ENCODE measurements at regions not wholly inside any gene's neighbourhood (a gene's known extent, or its start where the extent isn't known, plus 50 kb on each side); places are given as distances from the start of the nearest gene placed in this dataset.
"Not testable (repeated sequence)": the region's sequence is repeated elsewhere in the genome, so short reads cannot be mapped to it uniquely, and the experiment has no call there.

DNA sequence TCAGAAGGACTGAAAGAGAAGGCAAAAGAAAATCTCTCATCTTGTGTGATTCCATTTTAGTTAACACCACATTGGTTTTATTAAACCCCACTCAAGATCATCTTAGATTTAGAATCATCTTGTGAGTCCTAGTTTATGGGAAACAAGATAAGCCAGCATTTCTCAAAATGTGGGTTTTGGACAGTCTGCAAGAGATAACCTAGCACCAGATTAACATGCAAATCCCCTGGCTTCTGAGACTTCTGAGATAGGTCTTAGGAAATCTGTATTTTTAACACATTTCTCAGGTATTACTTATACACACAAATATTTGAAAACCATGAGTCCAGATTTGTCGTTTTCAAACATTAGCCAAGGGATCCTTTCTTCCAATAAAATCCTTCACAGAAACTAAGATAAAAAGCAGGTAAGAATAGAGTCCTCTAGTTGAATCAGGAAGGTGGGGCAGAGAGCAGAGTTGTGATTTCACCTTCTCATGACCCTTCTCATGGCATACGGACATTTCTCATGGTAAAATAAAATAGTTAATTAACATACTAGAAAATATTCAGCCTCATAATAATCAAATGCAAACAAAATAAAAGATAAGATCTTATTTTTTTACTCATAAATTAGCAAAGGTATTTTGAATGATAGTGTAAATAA is 287.2 kb upstream of the FN1 start:
- DNase-seq (ENCODE audit: extremely low read depth, low read depth) = no peak

GRCh38 chr2:215722125-215722524 is 286.3 kb upstream of the FN1 start:
- no peak for DNase-seq (ENCODE audit: extremely low read depth, low read depth)

GRCh38 chr2:215721515-215721914 is 285.6 kb upstream of the FN1 start:
- not testable (repeated sequence) for DNase-seq (ENCODE audit: extremely low read depth, low read depth)

DNA sequence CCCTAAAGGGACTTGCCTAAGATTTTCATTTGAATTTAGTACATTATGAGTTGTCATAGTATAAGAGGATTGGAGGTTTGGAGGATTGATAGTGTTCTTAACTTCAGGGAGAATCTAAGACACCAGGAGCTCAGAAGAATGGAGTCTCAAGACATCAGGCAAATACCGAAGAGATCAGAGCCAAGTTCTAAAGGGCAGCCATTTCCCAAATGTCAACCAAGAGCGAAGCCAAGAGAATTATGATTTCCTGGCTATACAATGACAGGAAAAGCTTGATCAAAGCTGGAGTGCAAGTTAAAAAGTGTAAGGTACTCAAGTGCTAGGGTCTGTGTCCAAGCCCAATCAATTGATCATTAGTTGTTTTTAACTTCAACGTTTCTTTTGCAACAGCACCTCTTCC is 283.0 kb upstream of the FN1 start:
- no peak for DNase-seq (ENCODE audit: extremely low read depth, low read depth)

DNA sequence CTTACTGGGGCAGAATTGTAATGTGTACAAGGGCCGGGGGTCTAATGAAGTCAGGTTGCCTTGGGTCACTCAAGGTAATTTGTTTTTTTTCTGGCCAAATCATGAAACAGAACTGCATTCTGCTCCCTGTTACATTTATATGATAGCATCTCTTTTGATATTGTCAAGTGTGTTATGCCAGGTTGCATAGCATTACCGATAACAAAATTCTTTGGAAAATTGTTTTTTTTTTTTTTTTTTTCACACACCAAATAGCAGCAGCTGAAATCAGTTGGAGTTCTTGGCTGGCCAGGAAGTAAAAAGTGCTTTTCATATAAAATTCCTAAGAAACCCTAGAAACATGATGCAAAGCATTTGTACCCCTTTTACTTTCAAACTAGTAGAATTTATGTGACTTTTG is 282.6 kb upstream of the FN1 start:
- DNase-seq (ENCODE audit: extremely low read depth, low read depth) = no peak

GRCh38 chr2:215717501-215718381 is 281.9 kb upstream of the FN1 start:
- no peak for DNase-seq (ENCODE audit: extremely low read depth, low read depth)

GRCh38 chr2:215716956-215717355 is 281.1 kb upstream of the FN1 start:
- no peak for DNase-seq (ENCODE audit: extremely low read depth, low read depth)

GRCh38 chr2:215712871-215713790 is 277.3 kb upstream of the FN1 start:
- DNase-seq (ENCODE audit: extremely low read depth, low read depth) = peak; percentile 69

- DNase-seq (ENCODE audit: extremely low read depth, low read depth) = no peak
These were observed 276.5 kb upstream of the FN1 start for GRCh38 chr2:215712219-215712868.

GRCh38 chr2:215711471-215712034 is 275.7 kb upstream of the FN1 start:
- no peak for DNase-seq (ENCODE audit: extremely low read depth, low read depth)

DNA sequence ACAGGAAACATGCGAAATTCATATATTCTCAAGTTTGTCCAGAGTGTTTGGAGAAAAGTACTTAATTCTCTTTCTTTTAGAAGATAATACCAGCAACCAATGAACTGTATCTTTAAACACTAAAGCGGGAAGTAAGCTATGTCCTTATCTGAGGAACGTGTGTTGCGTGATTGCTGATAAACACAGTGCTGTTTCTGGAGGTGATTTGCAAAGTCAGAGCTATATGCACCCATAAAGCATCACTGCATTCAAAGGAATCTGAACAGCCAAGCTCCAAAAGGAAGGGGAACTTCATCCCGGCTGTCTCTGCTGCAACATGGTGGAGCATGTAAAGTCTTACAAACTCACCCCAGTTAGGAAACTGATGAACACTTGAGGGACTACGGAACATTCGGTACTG is 271.7 kb upstream of the FN1 start:
- DNase-seq (ENCODE audit: extremely low read depth, low read depth) = no peak

DNA sequence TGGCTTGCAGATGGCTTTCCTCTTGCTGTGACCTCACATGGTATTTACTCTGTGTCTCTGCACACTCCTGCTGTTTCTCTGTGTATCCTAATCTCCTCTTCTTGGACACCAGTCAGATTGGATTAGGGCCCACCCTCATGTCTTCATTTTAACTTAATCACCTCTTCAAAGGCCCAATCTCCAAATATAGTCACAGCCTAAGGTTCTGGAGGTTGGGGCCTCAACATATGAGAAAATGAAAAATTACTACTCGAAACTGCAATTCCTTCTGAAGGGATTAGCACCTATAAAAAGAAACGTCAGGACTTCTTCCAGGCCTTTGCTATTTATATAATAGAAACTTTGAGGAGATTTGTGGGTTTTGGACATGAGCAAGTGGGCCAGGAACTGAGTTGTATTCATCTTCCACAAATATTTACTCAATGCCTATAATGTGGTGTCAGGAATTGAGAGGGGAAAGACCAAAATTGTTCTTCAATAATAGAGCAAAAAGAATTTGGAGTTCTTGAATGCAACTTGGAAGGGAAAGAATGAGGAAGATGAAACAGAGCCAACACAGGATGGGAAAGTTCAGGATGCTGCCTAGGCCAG is 270.0 kb upstream of the FN1 start:
- DNase-seq (ENCODE audit: extremely low read depth, low read depth) = no peak

GRCh38 chr2:215705281-215705680 is 269.4 kb upstream of the FN1 start:
- no peak for DNase-seq (ENCODE audit: extremely low read depth, low read depth)

- no peak for DNase-seq (ENCODE audit: extremely low read depth, low read depth)
These were observed 266.4 kb upstream of the FN1 start for GRCh38 chr2:215702116-215702902.

DNA sequence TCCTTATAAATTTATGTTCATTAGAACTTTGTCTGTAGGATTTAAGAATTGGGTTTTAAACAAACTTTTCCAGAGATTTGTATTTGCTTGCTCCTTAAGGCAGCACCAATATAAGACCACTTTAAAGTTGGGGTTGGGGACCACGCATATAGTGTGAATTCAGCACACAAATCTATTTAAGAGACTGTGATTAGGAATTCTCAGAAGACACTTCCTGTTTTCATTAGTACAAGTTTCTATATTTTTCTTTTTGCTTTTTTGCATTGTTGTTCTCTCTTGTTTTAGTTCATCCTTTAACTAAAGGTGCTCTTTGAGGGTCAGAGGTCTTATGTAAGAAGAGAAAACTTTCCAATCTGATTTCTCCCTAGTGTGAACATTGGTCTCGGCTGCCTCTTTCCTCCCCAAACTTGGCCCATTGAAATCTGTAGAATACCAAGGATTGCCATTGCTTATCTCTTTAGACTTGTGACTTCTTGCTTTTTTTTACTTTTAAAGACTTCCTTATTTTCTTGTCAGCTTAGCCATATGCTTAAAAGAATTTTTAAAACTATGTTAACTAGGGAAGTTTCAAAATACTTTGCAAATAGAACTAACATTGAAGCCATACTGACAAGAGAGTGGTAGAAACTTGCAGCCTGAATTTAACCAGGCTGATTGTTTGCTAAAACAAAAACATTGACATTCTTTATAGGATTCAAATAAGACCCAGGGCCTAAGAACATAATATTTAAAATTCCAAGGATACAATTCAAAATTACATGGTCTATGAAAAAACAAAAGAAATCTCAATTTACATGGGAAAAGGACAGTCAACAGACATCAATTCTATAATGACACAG is 264.1 kb upstream of the FN1 start:
- DNase-seq (ENCODE audit: extremely low read depth, low read depth) = no peak

- DNase-seq (ENCODE audit: extremely low read depth, low read depth) = no peak
These were observed 263.1 kb upstream of the FN1 start for GRCh38 chr2:215699018-215699417.

DNA sequence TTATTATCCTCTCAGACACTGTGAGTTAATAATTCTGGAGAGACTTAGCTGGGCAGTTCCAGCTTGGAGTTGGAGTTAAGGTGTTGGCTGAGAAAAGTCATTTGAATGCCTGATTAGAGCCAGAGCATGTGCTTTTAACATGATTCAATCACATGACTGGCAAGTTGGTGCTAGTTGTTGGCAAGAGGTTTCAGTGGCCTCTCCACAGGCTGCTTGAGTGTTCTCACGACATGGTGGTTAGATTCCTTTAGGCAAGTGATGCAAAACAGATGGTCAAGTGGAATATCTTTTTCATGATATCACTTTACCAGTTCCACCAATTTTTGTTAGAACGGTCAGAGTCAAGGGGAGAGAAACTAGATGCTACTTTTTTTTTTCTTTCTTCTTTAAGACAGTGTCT is 262.7 kb upstream of the FN1 start:
- DNase-seq (ENCODE audit: extremely low read depth, low read depth) = no peak

DNA sequence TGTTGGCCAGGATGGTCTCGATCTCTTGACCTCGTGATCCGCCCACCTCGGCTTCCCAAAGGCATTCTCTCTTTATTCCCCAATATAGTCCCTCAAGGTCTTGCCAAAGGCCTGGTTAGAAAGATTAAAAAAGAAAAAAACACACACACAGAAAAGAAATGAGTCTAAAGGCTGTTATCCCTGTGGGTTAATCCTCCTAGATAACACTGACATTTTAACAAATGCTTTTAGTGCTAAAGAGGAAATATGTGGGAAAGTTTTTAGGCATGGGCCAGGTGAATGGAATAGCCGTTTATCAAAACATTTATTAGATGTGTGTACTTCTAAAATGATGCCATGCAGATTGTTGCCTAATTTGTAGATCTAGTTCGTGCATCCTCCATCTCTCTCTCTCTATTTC is 261.6 kb upstream of the FN1 start:
- DNase-seq (ENCODE audit: extremely low read depth, low read depth) = no peak
